ENCODE measurements at regions not wholly inside any gene's neighbourhood (a gene's known extent, or its start where the extent isn't known, plus 50 kb on each side); places are given as distances from the start of the nearest gene placed in this dataset.

DNA sequence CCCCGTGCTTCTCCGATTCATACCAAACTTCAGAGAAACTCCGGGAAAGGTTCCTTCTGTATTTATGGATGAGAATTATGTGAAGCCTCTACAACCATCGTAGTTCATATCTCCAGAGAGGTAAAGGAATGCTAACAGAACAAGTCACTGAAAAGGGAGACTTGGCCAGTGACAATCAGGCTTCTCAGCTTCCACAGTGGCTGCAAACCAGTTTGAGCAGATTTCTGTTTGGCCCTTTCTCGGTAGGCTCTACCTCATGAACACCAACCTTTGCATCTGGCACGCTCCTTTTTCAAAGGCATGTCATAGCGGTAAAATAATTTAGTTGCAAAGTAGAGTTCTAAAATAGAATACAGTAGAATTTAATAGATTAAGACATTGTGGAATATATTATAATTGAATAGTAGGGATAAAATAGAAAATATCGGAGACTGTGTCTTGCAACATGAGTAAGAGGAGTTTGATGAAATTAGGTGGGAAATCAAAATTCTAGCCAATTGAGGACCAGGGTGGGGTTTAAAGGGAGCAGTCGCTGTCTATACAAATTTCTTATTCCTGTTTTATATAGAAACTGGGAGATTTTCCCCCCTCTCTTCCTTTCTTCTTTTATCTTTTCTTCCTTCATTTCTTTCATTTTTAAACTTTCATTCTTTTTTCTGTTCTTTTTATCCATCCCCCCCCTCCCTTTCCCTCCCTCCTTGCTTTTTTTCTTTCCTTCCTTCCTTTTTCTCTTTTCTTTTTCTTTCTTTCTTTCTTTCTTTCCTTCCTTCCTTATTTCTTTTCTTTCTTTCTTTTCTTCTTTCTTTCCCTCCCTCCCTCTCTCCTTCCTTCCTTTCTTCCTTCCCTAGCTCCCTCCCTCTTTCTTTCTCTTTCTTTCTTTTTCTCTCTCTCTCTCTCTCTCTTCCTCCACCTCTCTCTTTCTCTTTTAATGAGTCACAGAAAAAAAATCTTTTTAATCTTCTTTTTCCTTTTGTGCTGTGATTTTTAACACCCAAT is 161.5 kb upstream of the KLF6 start:
- no peak overlapping the region for H3K9ac ChIP-seq (ENCODE audit: low read depth, low read length)
- no peak overlapping the region for H3K4me3 ChIP-seq (ENCODE audit: low read length)

DNA sequence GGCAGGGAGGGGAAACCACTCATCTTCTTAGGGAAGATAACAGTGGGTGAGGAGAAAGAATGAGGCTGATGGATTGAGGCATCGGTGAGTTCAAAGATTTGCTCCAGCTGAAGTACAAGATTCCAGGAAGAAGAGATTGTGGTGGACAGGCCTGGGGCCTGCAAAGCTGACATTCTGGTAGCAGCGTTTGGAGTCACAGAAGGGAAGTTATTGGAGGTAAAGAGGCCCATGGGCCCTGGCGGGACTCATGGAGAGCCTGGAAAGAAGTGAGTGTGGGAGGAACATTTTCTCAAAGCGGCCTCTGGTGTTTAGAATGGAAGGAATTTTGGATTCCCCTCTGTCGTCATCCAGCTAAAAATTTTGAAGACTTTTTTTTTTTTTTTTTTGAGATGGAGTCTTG is 160.0 kb upstream of the KLF6 start:
- H3K9me3 ChIP-seq (ENCODE audit: insufficient read depth, low read depth, low read length): no peaks in the 10 kb centered on the region
- H3K4me1 ChIP-seq (ENCODE audit: insufficient read depth, low read length): 0 out of 2 replicates have a peak, but pooled peaks cover 2% of the 10 kb centered on the region
- H3K9ac ChIP-seq (ENCODE audit: low read depth, low read length): no peak overlapping the region
- H3K4me3 ChIP-seq (ENCODE audit: low read length): no peak overlapping the region
- no peak overlapping the region for H3K27ac ChIP-seq (ENCODE audit: low read length)
- no peaks in the 10 kb centered on the region for H3K36me3 ChIP-seq (ENCODE audit: insufficient read depth, low read depth, low read length)
- H3K27me3 ChIP-seq (ENCODE audit: insufficient read depth, low read length): no peaks in the 10 kb centered on the region

More for the DNA sequence above, 161.5 kb upstream of the KLF6 start:
- Histone ChIP-seq H3K36me3 (ENCODE audit: insufficient read depth, low read depth, low read length) (no peaks in the 10 kb centered on the region), H3K27ac (ENCODE audit: low read length) (no peak overlapping the region), H3K9me3 (ENCODE audit: insufficient read depth, low read depth, low read length) (no peaks in the 10 kb centered on the region), H3K4me1 (ENCODE audit: insufficient read depth, low read length) (0 out of 2 replicates have a peak, but pooled peaks cover 2% of the 10 kb centered on the region), H3K27me3 (ENCODE audit: insufficient read depth, low read length) (no peaks in the 10 kb centered on the region)

DNA sequence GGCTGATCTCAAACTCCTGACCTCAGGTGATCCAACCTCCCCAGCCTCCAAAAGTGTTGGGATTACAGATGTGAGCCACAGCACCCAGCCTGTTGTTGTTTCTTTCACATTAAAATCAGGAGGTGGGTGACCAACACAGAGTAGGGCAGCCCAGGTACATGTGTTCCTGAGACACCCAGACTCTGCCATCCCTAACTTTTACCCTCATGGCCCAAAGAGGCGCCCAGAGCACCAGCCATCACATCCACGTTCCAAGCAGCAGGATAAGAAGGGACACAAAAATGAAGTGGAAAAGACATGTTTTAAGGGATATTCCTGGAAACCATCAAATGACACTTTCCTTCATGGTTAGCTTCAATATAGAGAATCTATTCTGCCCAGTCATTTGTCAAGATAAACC is 159.6 kb upstream of the KLF6 start:
- H3K27ac ChIP-seq (ENCODE audit: low read length): no peak overlapping the region
- no peak overlapping the region for H3K4me3 ChIP-seq (ENCODE audit: low read length)
- H3K9me3 ChIP-seq (ENCODE audit: insufficient read depth, low read depth, low read length): no peaks in the 10 kb centered on the region
- H3K27me3 ChIP-seq (ENCODE audit: insufficient read depth, low read length): no peaks in the 10 kb centered on the region
- no peaks in the 10 kb centered on the region for H3K36me3 ChIP-seq (ENCODE audit: insufficient read depth, low read depth, low read length)
- 0 out of 2 replicates have a peak, but pooled peaks cover 1% of the 10 kb centered on the region for H3K4me1 ChIP-seq (ENCODE audit: insufficient read depth, low read length)
- no peak overlapping the region for H3K9ac ChIP-seq (ENCODE audit: low read depth, low read length)

GRCh38 chr10:3943695-3944257 is 158.8 kb upstream of the KLF6 start:
- no peak overlapping the region for H3K4me3 ChIP-seq (ENCODE audit: low read length)
- no peaks in the 10 kb centered on the region for H3K9me3 ChIP-seq (ENCODE audit: insufficient read depth, low read depth, low read length)
- H3K27me3 ChIP-seq (ENCODE audit: insufficient read depth, low read length): no peaks in the 10 kb centered on the region
- H3K9ac ChIP-seq (ENCODE audit: low read depth, low read length): no peak overlapping the region
- no peak overlapping the region for H3K27ac ChIP-seq (ENCODE audit: low read length)
- H3K4me1 ChIP-seq (ENCODE audit: insufficient read depth, low read length): no peaks in the 10 kb centered on the region
- no peaks in the 10 kb centered on the region for H3K36me3 ChIP-seq (ENCODE audit: insufficient read depth, low read depth, low read length)

DNA sequence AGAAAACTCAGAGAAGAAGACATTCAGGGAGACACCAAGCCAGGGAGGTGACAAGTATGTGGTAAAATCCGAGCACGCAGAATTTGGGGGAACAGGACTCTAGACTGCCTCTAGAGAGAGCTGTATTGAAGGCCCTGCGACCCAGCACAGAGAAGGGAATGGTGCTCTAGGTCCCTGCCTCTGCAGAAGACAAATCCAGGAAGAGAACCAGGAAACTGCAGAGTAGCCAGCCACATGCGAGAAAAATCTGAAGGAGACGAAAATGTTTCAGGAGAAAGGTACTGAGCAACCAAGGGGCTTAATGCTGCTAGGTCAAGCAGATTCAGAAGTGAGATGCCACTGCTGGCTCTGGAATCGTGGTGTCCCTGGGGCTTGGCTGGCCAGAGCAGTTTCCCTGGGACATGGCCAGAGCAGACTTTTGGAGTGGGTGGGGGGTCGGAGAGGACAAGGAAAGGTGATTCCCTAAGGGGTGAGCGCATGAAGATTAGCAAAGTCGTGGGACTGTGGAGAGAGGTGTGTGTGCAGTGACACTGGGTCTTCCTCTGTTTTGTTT is 158.0 kb upstream of the KLF6 start:
- Histone ChIP-seq H3K9me3 (ENCODE audit: insufficient read depth, low read depth, low read length) (no peaks in the 10 kb centered on the region), H3K36me3 (ENCODE audit: insufficient read depth, low read depth, low read length) (no peaks in the 10 kb centered on the region), H3K27me3 (ENCODE audit: insufficient read depth, low read length) (no peaks in the 10 kb centered on the region), H3K4me3 (ENCODE audit: low read length) (no peak overlapping the region), H3K27ac (ENCODE audit: low read length) (no peak overlapping the region), H3K9ac (ENCODE audit: low read depth, low read length) (no peak overlapping the region), H3K4me1 (ENCODE audit: insufficient read depth, low read length) (no peaks in the 10 kb centered on the region)

GRCh38 chr10:3941676-3942075 is 156.7 kb upstream of the KLF6 start:
- H3K4me1 ChIP-seq (ENCODE audit: insufficient read depth, low read length): no peaks in the 10 kb centered on the region
- no peak overlapping the region for H3K27ac ChIP-seq (ENCODE audit: low read length)
- no peaks in the 10 kb centered on the region for H3K27me3 ChIP-seq (ENCODE audit: insufficient read depth, low read length)
- H3K36me3 ChIP-seq (ENCODE audit: insufficient read depth, low read depth, low read length): no peaks in the 10 kb centered on the region
- H3K4me3 ChIP-seq (ENCODE audit: low read length): no peak overlapping the region
- no peaks in the 10 kb centered on the region for H3K9me3 ChIP-seq (ENCODE audit: insufficient read depth, low read depth, low read length)
- H3K9ac ChIP-seq (ENCODE audit: low read depth, low read length): no peak overlapping the region

- Histone ChIP-seq H3K27me3 (ENCODE audit: insufficient read depth, low read length) (no peaks in the 10 kb centered on the region), H3K27ac (ENCODE audit: low read length) (no peak overlapping the region), H3K9me3 (ENCODE audit: insufficient read depth, low read depth, low read length) (no peaks in the 10 kb centered on the region), H3K4me3 (ENCODE audit: low read length) (no peak overlapping the region), H3K36me3 (ENCODE audit: insufficient read depth, low read depth, low read length) (no peaks in the 10 kb centered on the region), H3K4me1 (ENCODE audit: insufficient read depth, low read length) (no peaks in the 10 kb centered on the region), H3K9ac (ENCODE audit: low read depth, low read length) (no peak overlapping the region)
Observed at GRCh38 chr10:3936422-3937040, 151.5 kb upstream of the KLF6 start.

DNA sequence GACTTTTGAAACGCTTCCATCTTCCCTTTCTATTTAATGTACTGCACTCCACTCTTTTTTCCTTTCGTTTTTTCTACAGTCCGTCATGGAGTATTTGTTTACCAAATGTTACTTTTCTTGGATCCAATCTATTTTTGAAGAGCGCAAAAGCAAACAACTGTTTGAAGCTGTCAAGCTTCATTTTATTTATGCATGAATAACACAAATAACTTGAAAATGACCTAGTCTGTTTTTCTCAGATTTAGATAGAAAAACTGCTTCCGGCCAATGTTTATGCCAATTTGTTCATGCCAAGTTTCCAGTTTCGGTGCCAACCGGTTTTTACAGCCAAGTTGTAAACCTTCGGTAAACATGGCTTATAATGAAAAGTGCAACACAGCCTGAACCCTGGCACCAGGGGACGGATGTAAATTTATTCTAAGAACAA is 150.9 kb upstream of the KLF6 start:
- Histone ChIP-seq H3K4me1 (ENCODE audit: insufficient read depth, low read length) (no peaks in the 10 kb centered on the region), H3K9me3 (ENCODE audit: insufficient read depth, low read depth, low read length) (no peaks in the 10 kb centered on the region), H3K27me3 (ENCODE audit: insufficient read depth, low read length) (no peaks in the 10 kb centered on the region), H3K27ac (ENCODE audit: low read length) (no peak overlapping the region), H3K4me3 (ENCODE audit: low read length) (no peak overlapping the region), H3K9ac (ENCODE audit: low read depth, low read length) (no peak overlapping the region), H3K36me3 (ENCODE audit: insufficient read depth, low read depth, low read length) (no peaks in the 10 kb centered on the region)

DNA sequence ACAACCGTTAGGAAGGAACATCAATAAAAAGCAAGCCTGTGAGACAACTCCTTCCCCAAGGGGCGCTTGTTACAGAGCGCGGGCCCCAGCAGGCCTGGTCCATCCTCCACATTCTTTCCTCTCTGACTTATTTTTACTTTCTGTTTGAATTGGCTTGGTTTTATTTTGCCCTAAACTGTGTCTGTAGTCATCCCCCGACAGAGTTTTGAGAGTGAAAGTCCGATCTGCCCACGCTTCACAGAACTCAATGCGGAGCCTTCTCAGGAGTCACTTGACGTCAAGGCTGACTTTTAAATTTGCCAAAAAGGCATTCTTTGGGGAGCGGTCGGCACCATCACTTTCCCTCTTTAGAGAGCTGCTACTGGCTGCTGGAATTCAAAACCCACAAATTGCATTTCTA is 150.1 kb upstream of the KLF6 start:
- no peak overlapping the region for H3K9ac ChIP-seq (ENCODE audit: low read depth, low read length)
- no peak overlapping the region for H3K27ac ChIP-seq (ENCODE audit: low read length)
- no peaks in the 10 kb centered on the region for H3K9me3 ChIP-seq (ENCODE audit: insufficient read depth, low read depth, low read length)
- H3K4me3 ChIP-seq (ENCODE audit: low read length): no peak overlapping the region
- H3K4me1 ChIP-seq (ENCODE audit: insufficient read depth, low read length): no peaks in the 10 kb centered on the region
- H3K36me3 ChIP-seq (ENCODE audit: insufficient read depth, low read depth, low read length): no peaks in the 10 kb centered on the region
- H3K27me3 ChIP-seq (ENCODE audit: insufficient read depth, low read length): no peaks in the 10 kb centered on the region

- Histone ChIP-seq H3K36me3 (ENCODE audit: insufficient read depth, low read depth, low read length) (no peaks in the 10 kb centered on the region), H3K9ac (ENCODE audit: low read depth, low read length) (no peak overlapping the region), H3K9me3 (ENCODE audit: insufficient read depth, low read depth, low read length) (no peaks in the 10 kb centered on the region), H3K4me3 (ENCODE audit: low read length) (no peak overlapping the region), H3K27ac (ENCODE audit: low read length) (no peak overlapping the region), H3K4me1 (ENCODE audit: insufficient read depth, low read length) (no peaks in the 10 kb centered on the region), H3K27me3 (ENCODE audit: insufficient read depth, low read length) (no peaks in the 10 kb centered on the region)
Observed at GRCh38 chr10:3933733-3934132, 148.7 kb upstream of the KLF6 start.

GRCh38 chr10:3932597-3933375 is 147.8 kb upstream of the KLF6 start:
- H3K27ac ChIP-seq (ENCODE audit: low read length): no peak overlapping the region
- no peak overlapping the region for H3K4me3 ChIP-seq (ENCODE audit: low read length)
- H3K27me3 ChIP-seq (ENCODE audit: insufficient read depth, low read length): no peaks in the 10 kb centered on the region
- no peaks in the 10 kb centered on the region for H3K36me3 ChIP-seq (ENCODE audit: insufficient read depth, low read depth, low read length)
- H3K9me3 ChIP-seq (ENCODE audit: insufficient read depth, low read depth, low read length): no peaks in the 10 kb centered on the region
- no peak overlapping the region for H3K9ac ChIP-seq (ENCODE audit: low read depth, low read length)
- no peaks in the 10 kb centered on the region for H3K4me1 ChIP-seq (ENCODE audit: insufficient read depth, low read length)
